GM23248 (cell line): ENCODE measurements at regions not wholly inside any gene's neighbourhood (a gene's known extent, or its start where the extent isn't known, plus 50 kb on each side); places are given as distances from the start of the nearest gene placed in this dataset.

ENCODE experiments used
- DNase-seq: peaks from one replicate; pipeline ENCODE4 v3.0.0-alpha.2; 2015
- H2AFZ ChIP-seq: fragments of 200-600 bp; sonication (generic); 2 replicates; pipeline ENCODE4 v1.6.1; 2016; ENCODE audit warnings: antibody characterized with exemption
- H3F3A ChIP-seq: fragments of 200-600 bp; sonication (generic); 2 replicates; pipeline ENCODE4 v1.6.1; 2016; ENCODE audit warnings: mild to moderate bottlenecking, antibody characterized with exemption, mixed run types; ENCODE audit not compliant: insufficient read depth
- H3K27ac ChIP-seq: fragments of 200-600 bp; sonication (generic); 2 replicates; pipeline ENCODE4 v1.5.1; 2016; ENCODE audit warnings: mild to moderate bottlenecking
- H3K27me3 ChIP-seq: fragments of 200-600 bp; sonication (generic); replicated peaks from 2 replicates; pipeline ENCODE4 v1.6.1; 2016; ENCODE audit warnings: mild to moderate bottlenecking; ENCODE audit not compliant: insufficient read depth
- H3K36me3 ChIP-seq: fragments of 200-600 bp; sonication (generic); 2 replicates; pipeline ENCODE4 v1.6.1; 2016; ENCODE audit warnings: low read depth, mild to moderate bottlenecking
- H3K4me1 ChIP-seq: fragments of 200-600 bp; sonication (generic); 2 replicates; pipeline ENCODE4 v1.6.1; 2016; ENCODE audit warnings: mild to moderate bottlenecking; ENCODE audit not compliant: insufficient read depth
- H3K4me2 ChIP-seq: fragments of 200-600 bp; sonication (generic); one replicate; pipeline ENCODE4 v1.6.1; 2016; ENCODE audit warnings: mild to moderate bottlenecking; ENCODE audit not compliant: unreplicated experiment
- H3K4me3 ChIP-seq: fragments of 200-600 bp; sonication (generic); 2 replicates; pipeline ENCODE4 v1.5.1; 2016; ENCODE audit warnings: mild to moderate bottlenecking
- H3K79me2 ChIP-seq: fragments of 200-600 bp; sonication (generic); 2 replicates; pipeline ENCODE4 v1.6.1; 2016; ENCODE audit warnings: mild to moderate bottlenecking; ENCODE audit not compliant: insufficient read depth
- H3K9ac ChIP-seq: fragments of 200-600 bp; sonication (generic); 2 replicates; pipeline ENCODE4 v1.6.1; 2016; ENCODE audit warnings: mild to moderate bottlenecking
- H3K9me2 ChIP-seq: fragments of 200-600 bp; sonication (generic); 2 replicates; pipeline ENCODE4 v1.6.1; 2016; ENCODE audit warnings: mixed run types, mild to moderate bottlenecking, moderate library complexity; ENCODE audit not compliant: insufficient read depth
- H3K9me3 ChIP-seq: fragments of 200-600 bp; sonication (generic); one replicate; pipeline ENCODE4 v1.6.1; 2017; ENCODE audit warnings: low read depth
- H4K20me1 ChIP-seq: fragments of 200-600 bp; sonication (generic); 2 replicates; pipeline ENCODE4 v1.6.0; 2016; ENCODE audit not compliant: insufficient read depth
- EZH2 ChIP-seq: fragments of 200-600 bp; sonication (generic); IDR thresholded peaks from 2 replicates; pipeline ENCODE4 v1.6.1; 2018; ENCODE audit warnings: antibody characterized with exemption, mild to moderate bottlenecking; ENCODE audit not compliant: insufficient read depth, poor library complexity, severe bottlenecking
- EZH2phosphoT487 ChIP-seq: fragments of 200-600 bp; sonication (generic); IDR thresholded peaks from 2 replicates; pipeline ENCODE4 v1.6.1; 2018; ENCODE audit warnings: antibody characterized with exemption, moderate library complexity, mild to moderate bottlenecking, low read depth; ENCODE audit not compliant: insufficient read depth
- WGBS, 2 experiments: methylation state at CpG; one replicate each; pipeline ENCODE4 v1.1.6; 2015 to 2017; ENCODE audit warnings: low lambda C conversion rate in 2 of 2, low coverage in 1 of 2; ENCODE audit errors: missing lambda C conversion rate in 2 of 2; 5-methylcytosine and 5-hydroxymethylcytosine counted together
- in situ Hi-C: fragments of 300-500 bp; cut with MboI; formaldehyde crosslinking; loops from 2 replicates; pipeline ENCODE4 v1.15.0; 2020

DNA sequence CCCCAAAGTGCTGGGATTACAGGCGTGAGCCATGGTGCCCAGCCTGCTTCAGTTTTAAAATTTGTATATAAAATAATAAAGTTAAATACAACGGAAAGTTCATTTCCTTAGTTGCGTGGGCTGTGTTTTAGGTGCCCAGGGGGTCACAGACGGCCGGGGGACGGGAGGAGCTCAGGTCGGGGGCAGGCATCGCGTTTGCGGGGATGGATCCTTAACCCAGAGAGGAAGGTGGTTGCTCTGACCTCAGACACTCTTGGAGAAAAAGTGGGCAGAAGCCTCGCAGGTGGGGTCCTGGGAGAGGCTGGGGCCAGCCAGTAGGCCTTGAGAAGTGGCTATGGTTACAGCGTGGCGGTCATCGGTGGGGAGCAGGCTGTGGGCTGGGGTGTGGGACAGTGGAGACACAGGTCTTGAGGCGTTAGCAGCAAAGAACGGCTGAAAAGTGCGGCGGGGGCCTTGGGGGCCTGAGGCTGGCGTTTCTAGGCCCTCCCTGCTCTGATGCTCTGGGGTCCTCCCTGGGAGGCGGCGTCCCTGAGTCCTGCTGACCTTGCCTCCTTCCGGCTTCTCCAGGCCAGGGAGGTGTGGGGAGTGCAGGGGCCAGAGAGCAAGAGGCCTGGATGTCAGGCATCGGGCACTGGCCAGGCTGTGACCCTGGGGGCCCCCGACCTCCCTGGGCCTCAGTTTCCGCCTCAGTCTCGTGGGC is 54.4 kb downstream of the UNCX start:
- peaks cover 11% of the 10 kb centered on the region for H3K27me3 ChIP-seq
- WGBS, 2 experiments = 81 to 83% methylated on average over 19 to 26 of the region's 26 CpGs

DNA sequence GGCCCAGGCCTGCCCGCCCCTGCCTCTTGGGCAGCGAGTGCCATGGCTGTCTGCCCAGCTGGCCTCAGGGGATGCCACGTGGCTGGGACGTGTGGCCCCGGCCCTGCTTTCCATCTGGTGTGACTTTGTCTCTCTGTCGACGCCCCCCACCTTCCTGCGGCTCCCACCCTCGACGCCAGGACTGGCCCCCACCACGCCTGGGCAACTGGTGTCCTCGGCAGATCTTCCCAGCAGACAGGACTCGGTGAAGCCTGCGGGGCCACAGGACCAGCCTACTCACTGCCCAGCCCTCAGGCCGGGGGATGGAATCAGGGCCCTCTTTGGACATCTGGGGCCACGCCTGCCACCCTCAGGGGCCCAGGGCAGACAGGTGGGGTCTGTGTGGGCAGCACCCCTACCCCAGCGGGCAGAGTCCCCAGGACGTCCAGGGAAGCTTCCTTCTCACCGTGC is 55.1 kb downstream of the UNCX start:
- no peak overlapping the region for H3K27ac ChIP-seq
- no peaks in the 10 kb centered on the region for H3K9me3 ChIP-seq
- H2AFZ ChIP-seq = no peak overlapping the region
- H3K36me3 ChIP-seq = no peaks in the 10 kb centered on the region
- no peak for DNase-seq
- no peaks in the 10 kb centered on the region for H3K9me2 ChIP-seq
- H3K9ac ChIP-seq = no peak overlapping the region
- H4K20me1 ChIP-seq = no peaks in the 10 kb centered on the region
- peaks cover 13% of the 10 kb centered on the region for H3K27me3 ChIP-seq
- no peaks in the 10 kb centered on the region for H3K4me1 ChIP-seq
- H3K4me3 ChIP-seq = no peak overlapping the region
- H3F3A ChIP-seq = no peaks in the 10 kb centered on the region
- 53 to 54% methylated on average over 18 to 19 of the region's 19 CpGs for WGBS, 2 experiments
- no peak overlapping the region for H3K4me2 ChIP-seq
- in situ Hi-C loops = no loop called here
- TF ChIP-seq EZH2phosphoT487 (no peak), EZH2 (no peak)
- H3K79me2 ChIP-seq = no peaks in the 10 kb centered on the region

More for the DNA sequence above, 54.4 kb downstream of the UNCX start:
- no peaks in the 10 kb centered on the region for H4K20me1 ChIP-seq
- TF ChIP-seq EZH2 (no peak), EZH2phosphoT487 (no peak)
- no peaks in the 10 kb centered on the region for H3K4me1 ChIP-seq
- H3K27ac ChIP-seq = no peak overlapping the region
- H3K79me2 ChIP-seq = no peaks in the 10 kb centered on the region
- no peak overlapping the region for H3K9ac ChIP-seq
- H2AFZ ChIP-seq = no peak overlapping the region
- in situ Hi-C loops = no loop called here
- no peak for DNase-seq
- no peaks in the 10 kb centered on the region for H3F3A ChIP-seq
- H3K4me3 ChIP-seq = no peak overlapping the region
- H3K9me2 ChIP-seq = no peaks in the 10 kb centered on the region
- no peaks in the 10 kb centered on the region for H3K9me3 ChIP-seq
- H3K4me2 ChIP-seq = no peak overlapping the region
- H3K36me3 ChIP-seq = no peaks in the 10 kb centered on the region

DNA sequence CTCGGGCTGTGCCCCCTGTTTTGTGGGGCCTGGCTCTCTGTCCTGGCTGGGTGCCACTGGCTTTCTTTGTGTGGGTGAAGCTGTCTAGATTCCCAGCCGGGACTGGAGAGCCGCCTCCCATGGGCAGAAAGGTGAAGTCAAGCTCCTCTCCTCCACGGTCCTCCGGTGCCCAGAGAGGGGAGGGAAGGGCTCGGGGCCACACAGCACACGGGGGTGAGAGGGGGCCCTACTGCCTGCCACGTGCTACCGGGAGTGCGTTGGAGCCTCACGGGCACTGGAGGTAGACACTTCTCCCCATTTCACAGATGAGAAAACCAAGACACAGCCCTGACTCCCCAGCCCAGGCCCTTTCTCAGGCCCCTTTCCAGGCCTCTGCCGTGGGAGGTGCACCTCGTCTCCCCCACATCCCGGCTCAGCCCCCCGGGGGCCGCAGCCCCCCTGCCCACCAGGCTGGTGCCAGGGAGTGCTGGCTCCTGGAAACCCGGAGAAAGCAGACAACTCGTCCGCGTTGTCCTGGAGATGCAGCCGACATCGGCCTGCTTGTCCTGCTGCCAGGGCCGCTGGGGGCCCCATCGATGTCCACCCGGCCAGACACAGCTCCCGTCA is 55.8 kb downstream of the UNCX start:
- H3K4me2 ChIP-seq = no peak overlapping the region
- H3K4me3 ChIP-seq = no peak overlapping the region
- no peaks in the 10 kb centered on the region for H3K9me3 ChIP-seq
- in situ Hi-C loops = no loop called here
- H3K36me3 ChIP-seq = no peaks in the 10 kb centered on the region
- H3K4me1 ChIP-seq = no peaks in the 10 kb centered on the region
- TF ChIP-seq EZH2phosphoT487 (no peak), EZH2 (no peak)
- H4K20me1 ChIP-seq = no peaks in the 10 kb centered on the region
- H3K27ac ChIP-seq = no peak overlapping the region
- H3K9ac ChIP-seq = no peak overlapping the region
- H2AFZ ChIP-seq = no peak overlapping the region
- peaks cover 13% of the 10 kb centered on the region for H3K27me3 ChIP-seq
- DNase-seq = no peak
- no peaks in the 10 kb centered on the region for H3F3A ChIP-seq
- H3K9me2 ChIP-seq = no peaks in the 10 kb centered on the region
- WGBS, 2 experiments = 72 to 80% methylated on average over 21 to 26 of the region's 26 CpGs
- H3K79me2 ChIP-seq = no peaks in the 10 kb centered on the region

DNA sequence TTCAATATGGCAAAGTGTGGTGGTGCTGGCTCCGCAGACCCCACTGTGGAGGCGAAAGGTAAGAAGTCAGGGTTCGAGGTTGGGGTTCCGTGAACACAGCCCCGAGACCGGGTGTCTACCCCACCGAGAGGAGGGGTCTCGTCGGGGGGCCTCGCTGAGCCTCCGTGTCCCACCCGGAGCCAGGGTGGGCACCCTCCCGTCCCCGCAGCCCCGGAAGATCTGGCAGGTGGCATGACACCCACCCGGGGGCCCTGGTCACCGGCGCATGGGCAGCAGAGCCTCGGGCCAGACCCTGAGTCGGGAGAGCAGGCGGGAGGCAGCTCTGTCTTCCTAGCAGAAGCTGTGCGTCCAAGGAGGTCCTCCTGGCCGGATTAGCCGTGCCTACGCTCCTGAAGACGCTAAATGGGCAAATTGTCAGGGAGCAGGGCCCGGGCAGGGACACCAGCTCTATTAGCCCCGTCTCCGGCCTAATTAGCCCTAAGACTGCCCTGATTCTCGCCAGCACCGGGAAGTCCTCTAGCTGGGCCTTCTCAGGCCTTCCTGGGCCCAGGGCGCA is 56.4 kb downstream of the UNCX start:
- Histone ChIP-seq H3K9me2 (no peaks in the 10 kb centered on the region), H3K4me3 (no peak overlapping the region), H3K36me3 (no peaks in the 10 kb centered on the region), H4K20me1 (no peaks in the 10 kb centered on the region), H2AFZ (no peak overlapping the region), H3K9me3 (no peaks in the 10 kb centered on the region), H3K4me2 (no peak overlapping the region), H3K9ac (no peak overlapping the region), H3K27ac (no peak overlapping the region), H3K79me2 (no peaks in the 10 kb centered on the region), H3K27me3 (peaks cover 13% of the 10 kb centered on the region), H3F3A (no peaks in the 10 kb centered on the region), H3K4me1 (no peaks in the 10 kb centered on the region)
- no peak for DNase-seq
- no peak for TF ChIP-seq EZH2
- TF ChIP-seq EZH2phosphoT487 = no peak
- 87 to 88% methylated on average over 20 to 32 of the region's 32 CpGs for WGBS, 2 experiments
- in situ Hi-C loops = no loop called here
